HEK293 (cell line): ENCODE measurements at regions not wholly inside any gene's neighbourhood (a gene's known extent, or its start where the extent isn't known, plus 50 kb on each side); places are given as distances from the start of the nearest gene placed in this dataset.
A peak's percentile ranks its signal among the peaks of the same experiment; 100 is the strongest.

Experiments used
- CTCF ChIA-PET: fragments of 350-600 bp; formaldehyde crosslinking; extraction: SDS; loops from one replicate; lab custom pipeline; 2021; ENCODE audit warnings: antibody characterized with exemption; lab: Yijun Ruan, JAX
- POLR2A ChIA-PET: fragments of 300-600 bp; formaldehyde crosslinking; extraction: SDS; loops from one replicate; lab custom pipeline; 2020; ENCODE audit warnings: antibody characterized with exemption, inconsistent platforms; lab: Yijun Ruan, JAX
- H3K27ac ChIP-seq: fragments of 200-500 bp; sonication (Bioruptor generic); 2 replicates; pipeline ENCODE4 v1.5.1; 2014; ENCODE audit warnings: low read depth, low read length, control low read depth, inconsistent platforms; ENCODE audit errors: extremely low read depth
- H3K36me3 ChIP-seq, 2 experiments: fragments of 200-500 bp in 1 of 2; sonication (Bioruptor generic) in 1 of 2; 1 replicate in 1 of 2; 2 replicates in 1 of 2; pipeline ENCODE4 v1.5.1; 2014 to 2017; ENCODE audit warnings: inconsistent platforms in 2 of 2, low read length in 2 of 2; ENCODE audit not compliant: control insufficient read depth in 2 of 2, insufficient read depth in 1 of 2
- H3K4me1 ChIP-seq: fragments of 200-500 bp; sonication (Bioruptor generic); 2 replicates; pipeline ENCODE4 v1.5.1; 2014; ENCODE audit warnings: mild to moderate bottlenecking, low read length, inconsistent platforms; ENCODE audit not compliant: control insufficient read depth, insufficient read depth
- H3K4me3 ChIP-seq: 2 replicates; pipeline ENCODE4 v1.5.1; 2011; ENCODE audit warnings: low read depth, mild to moderate bottlenecking, control low read depth, low read length, moderate library complexity
- H3K9me3 ChIP-seq: fragments of 200-500 bp; sonication (Bioruptor generic); 2 replicates; pipeline ENCODE4 v1.5.1; 2014; ENCODE audit warnings: low read depth, low read length, inconsistent platforms; ENCODE audit not compliant: control insufficient read depth, insufficient read depth
- FEZF1 ChIP-seq: fragments of 450-650 bp; formaldehyde crosslinking; IDR thresholded peaks from 2 replicates; pipeline ENCODE4 v1.5.1; 2016; ENCODE audit warnings: missing biosample characterization, missing genetic modification characterization
- HOXA7 ChIP-seq: sonication (generic); formaldehyde crosslinking; IDR thresholded peaks from 2 replicates; pipeline ENCODE4 v1.8.1; 2022; ENCODE audit warnings: missing genetic modification reagents, borderline replicate concordance
- KLF7 ChIP-seq: fragments of 450-650 bp; formaldehyde crosslinking; IDR thresholded peaks from 2 replicates; pipeline ENCODE4 v1.5.1; 2016; ENCODE audit warnings: missing biosample characterization, missing genetic modification characterization, borderline replicate concordance
- SCRT1 ChIP-seq: fragments of 450-650 bp; formaldehyde crosslinking; IDR thresholded peaks from 2 replicates; pipeline ENCODE4 v1.5.1; 2016; ENCODE audit warnings: missing biosample characterization, missing genetic modification characterization, borderline replicate concordance
- SP2 ChIP-seq: fragments of 450-650 bp; formaldehyde crosslinking; IDR thresholded peaks from 2 replicates; pipeline ENCODE4 v1.5.1; 2016; ENCODE audit warnings: missing biosample characterization, missing genetic modification characterization
- SP3 ChIP-seq: fragments of 450-650 bp; formaldehyde crosslinking; IDR thresholded peaks from 2 replicates; pipeline ENCODE4 v1.5.1; 2016; ENCODE audit warnings: missing biosample characterization, missing genetic modification characterization
- SP7 ChIP-seq: fragments of 450-650 bp; formaldehyde crosslinking; IDR thresholded peaks from 2 replicates; pipeline ENCODE4 v1.5.1; 2016; ENCODE audit warnings: missing biosample characterization, missing genetic modification characterization
- TCF7L2 ChIP-seq: IDR thresholded peaks from 2 replicates; pipeline ENCODE4 v1.6.1; 2011; ENCODE audit warnings: low read depth, mild to moderate bottlenecking, inconsistent platforms, low read length, moderate library complexity, borderline replicate concordance
- ZNF138 ChIP-seq: fragments of 450-650 bp; formaldehyde crosslinking; IDR thresholded peaks from 2 replicates; pipeline ENCODE4 v1.5.1; 2016; ENCODE audit warnings: missing biosample characterization, missing genetic modification characterization, borderline replicate concordance
- ZNF37A ChIP-seq: fragments of 450-650 bp; IDR thresholded peaks from 2 replicates; pipeline ENCODE4 v1.5.1; 2018; ENCODE audit warnings: missing biosample characterization, missing genetic modification characterization
- ZNF404 ChIP-seq: fragments of 450-650 bp; formaldehyde crosslinking; IDR thresholded peaks from 2 replicates; pipeline ENCODE4 v1.5.1; 2017; ENCODE audit warnings: missing biosample characterization, missing genetic modification characterization
- ZNF529 ChIP-seq: fragments of 450-650 bp; formaldehyde crosslinking; IDR thresholded peaks from 2 replicates; pipeline ENCODE4 v1.5.1; 2017; ENCODE audit warnings: missing genetic modification characterization, missing biosample characterization; ENCODE audit not compliant: insufficient replicate concordance
- ZNF585B ChIP-seq: fragments of 450-650 bp; formaldehyde crosslinking; IDR thresholded peaks from 2 replicates; pipeline ENCODE4 v1.5.1; 2016; ENCODE audit warnings: missing biosample characterization, missing genetic modification characterization
- ZNF610 ChIP-seq: fragments of 450-650 bp; formaldehyde crosslinking; IDR thresholded peaks from 2 replicates; pipeline ENCODE4 v1.5.1; 2016; ENCODE audit warnings: missing biosample characterization, missing genetic modification characterization, borderline replicate concordance
- ZNF629 ChIP-seq: fragments of 450-650 bp; formaldehyde crosslinking; IDR thresholded peaks from 2 replicates; pipeline ENCODE4 v1.5.1; 2017; ENCODE audit warnings: missing biosample characterization, missing genetic modification characterization
- ZNF792 ChIP-seq: fragments of 450-650 bp; formaldehyde crosslinking; IDR thresholded peaks from 2 replicates; pipeline ENCODE4 v1.5.1; 2016; ENCODE audit warnings: missing biosample characterization, missing genetic modification characterization
- ZNF830 ChIP-seq: fragments of 450-650 bp; IDR thresholded peaks from 2 replicates; pipeline ENCODE4 v1.5.0; 2018; ENCODE audit warnings: missing biosample characterization, missing genetic modification characterization, low read depth, mild to moderate bottlenecking, moderate library complexity
- TF ChIP-seq, protein P1 (sequence below): fragments of 450-650 bp; formaldehyde crosslinking; IDR thresholded peaks from 2 replicates; pipeline ENCODE4 v1.5.1; 2017; ENCODE audit warnings: missing biosample characterization, missing genetic modification characterization
- TF ChIP-seq, protein P2 (sequence below): fragments of 450-650 bp; formaldehyde crosslinking; IDR thresholded peaks from 2 replicates; pipeline ENCODE4 v1.5.1; 2016; ENCODE audit warnings: missing biosample characterization, missing genetic modification characterization
- TF ChIP-seq, protein P3 (sequence below): fragments of 450-650 bp; formaldehyde crosslinking; IDR thresholded peaks from 2 replicates; pipeline ENCODE4; 2016; ENCODE audit warnings: missing biosample characterization, missing genetic modification characterization
- TF ChIP-seq, protein P4 (sequence below): fragments of 450-650 bp; formaldehyde crosslinking; IDR thresholded peaks from 2 replicates; pipeline ENCODE4 v1.5.1; 2017; ENCODE audit warnings: missing biosample characterization, missing genetic modification characterization

DNA sequence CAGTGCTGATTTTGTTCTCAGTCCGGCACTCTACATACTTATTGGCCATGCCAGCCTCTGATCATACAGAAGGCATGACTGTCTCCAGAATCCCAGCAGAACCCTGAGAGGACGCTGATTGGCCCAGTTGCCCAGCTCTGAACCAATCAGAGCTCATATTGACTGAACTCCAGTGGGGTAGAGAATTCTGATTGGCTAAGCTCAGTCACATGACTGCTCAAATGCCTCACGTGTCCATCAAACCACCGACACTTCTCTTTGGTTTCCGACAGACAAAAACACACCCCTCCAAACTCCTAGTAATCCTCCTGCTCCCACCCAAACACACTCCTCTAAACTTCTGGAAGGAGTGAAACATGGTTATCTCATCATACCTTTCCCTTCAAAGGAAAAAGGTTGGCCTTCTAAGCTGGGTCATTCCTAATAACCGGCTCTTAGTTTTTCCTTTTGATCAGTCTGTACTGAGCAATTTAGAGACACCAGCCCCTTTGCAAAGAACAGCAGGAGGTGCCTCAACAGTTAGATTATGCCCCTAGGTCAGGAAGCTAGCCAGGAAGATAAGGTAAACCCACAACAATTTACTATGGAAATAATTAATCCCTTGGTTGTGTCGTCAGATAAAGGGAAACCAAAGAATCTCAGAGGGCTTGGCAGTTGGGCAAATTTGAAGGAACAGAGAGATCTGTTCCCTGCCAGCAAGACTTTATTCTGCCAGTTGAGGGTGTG is 187.8 kb downstream of the TLE3 start:
- no peak overlapping the region for H3K27ac ChIP-seq
- no peak overlapping the region for H3K4me3 ChIP-seq
- no peaks in the 10 kb centered on the region for H3K36me3 ChIP-seq
- H3K4me1 ChIP-seq = peaks cover 7% of the 10 kb centered on the region
- no peaks in the 10 kb centered on the region for H3K9me3 ChIP-seq
- POLR2A ChIA-PET = no interaction called here
- TF ChIP-seq ZNF138 (tag by site-specific recombination) (no peak), SP2 (tag by site-specific recombination) (peak; percentile 31; the same call in 1 of the 2 replicates), ZNF529 (tag by site-specific recombination) (no peak), ZNF830 (tag by site-specific recombination) (no peak), FEZF1 (tag by site-specific recombination) (0 out of 2 replicates have a peak, but pooled peaks have one; percentile 27), KLF7 (tag by site-specific recombination) (no peak), SP3 (tag by site-specific recombination) (no peak), ZNF585B (tag by site-specific recombination) (no peak), ZNF610 (tag by site-specific recombination) (no peak), HOXA7 (CRISPR knock-in tag) (no peak), ZNF629 (tag by site-specific recombination) (no peak), TCF7L2 (peak; percentile 59; the same call in 1 of the 2 replicates), ZNF792 (tag by site-specific recombination) (no peak), ZNF37A (tag by site-specific recombination) (no peak), ZNF404 (tag by site-specific recombination) (no peak), SP7 (peak; percentile 70)
- TF ChIP-seq, protein P1, sequence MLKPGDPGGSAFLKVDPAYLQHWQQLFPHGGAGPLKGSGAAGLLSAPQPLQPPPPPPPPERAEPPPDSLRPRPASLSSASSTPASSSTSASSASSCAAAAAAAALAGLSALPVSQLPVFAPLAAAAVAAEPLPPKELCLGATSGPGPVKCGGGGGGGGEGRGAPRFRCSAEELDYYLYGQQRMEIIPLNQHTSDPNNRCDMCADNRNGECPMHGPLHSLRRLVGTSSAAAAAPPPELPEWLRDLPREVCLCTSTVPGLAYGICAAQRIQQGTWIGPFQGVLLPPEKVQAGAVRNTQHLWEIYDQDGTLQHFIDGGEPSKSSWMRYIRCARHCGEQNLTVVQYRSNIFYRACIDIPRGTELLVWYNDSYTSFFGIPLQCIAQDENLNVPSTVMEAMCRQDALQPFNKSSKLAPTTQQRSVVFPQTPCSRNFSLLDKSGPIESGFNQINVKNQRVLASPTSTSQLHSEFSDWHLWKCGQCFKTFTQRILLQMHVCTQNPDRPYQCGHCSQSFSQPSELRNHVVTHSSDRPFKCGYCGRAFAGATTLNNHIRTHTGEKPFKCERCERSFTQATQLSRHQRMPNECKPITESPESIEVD (tag by site-specific recombination) = no peak
- TF ChIP-seq, protein P2, sequence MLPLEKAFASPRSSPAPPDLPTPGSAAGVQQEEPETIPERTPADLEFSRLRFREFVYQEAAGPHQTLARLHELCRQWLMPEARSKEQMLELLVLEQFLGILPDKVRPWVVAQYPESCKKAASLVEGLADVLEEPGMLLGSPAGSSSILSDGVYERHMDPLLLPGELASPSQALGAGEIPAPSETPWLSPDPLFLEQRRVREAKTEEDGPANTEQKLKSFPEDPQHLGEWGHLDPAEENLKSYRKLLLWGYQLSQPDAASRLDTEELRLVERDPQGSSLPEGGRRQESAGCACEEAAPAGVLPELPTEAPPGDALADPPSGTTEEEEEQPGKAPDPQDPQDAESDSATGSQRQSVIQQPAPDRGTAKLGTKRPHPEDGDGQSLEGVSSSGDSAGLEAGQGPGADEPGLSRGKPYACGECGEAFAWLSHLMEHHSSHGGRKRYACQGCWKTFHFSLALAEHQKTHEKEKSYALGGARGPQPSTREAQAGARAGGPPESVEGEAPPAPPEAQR (tag by site-specific recombination) = no peak
- CTCF ChIA-PET = interaction anchor here (0.7 to 1.6 kb wide), 4 partner anchors 9 to 194 kb away, joined by 3 to 4 read pairs (median 4); no protein-coding TSS in a partner anchor

DNA sequence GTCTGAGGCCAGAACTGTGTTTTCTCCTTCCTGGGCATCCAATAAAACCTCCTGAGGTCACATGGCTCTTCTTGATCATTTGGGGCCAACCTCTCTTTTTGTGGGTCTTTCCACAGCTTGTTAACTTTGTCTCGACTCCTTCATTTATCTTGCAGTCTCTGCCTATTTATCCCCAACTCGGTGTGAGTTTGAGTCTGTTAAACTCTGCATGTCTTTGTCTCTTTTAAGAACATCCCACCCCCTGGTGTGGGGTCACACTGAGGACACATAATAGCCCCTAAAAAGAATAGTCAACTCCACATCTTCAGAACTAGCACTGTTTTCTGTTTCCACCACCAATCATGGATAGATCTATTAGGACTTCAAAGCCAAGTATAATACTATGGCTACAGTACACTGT is 187.2 kb downstream of the TLE3 start:
- TF ChIP-seq, protein P3, sequence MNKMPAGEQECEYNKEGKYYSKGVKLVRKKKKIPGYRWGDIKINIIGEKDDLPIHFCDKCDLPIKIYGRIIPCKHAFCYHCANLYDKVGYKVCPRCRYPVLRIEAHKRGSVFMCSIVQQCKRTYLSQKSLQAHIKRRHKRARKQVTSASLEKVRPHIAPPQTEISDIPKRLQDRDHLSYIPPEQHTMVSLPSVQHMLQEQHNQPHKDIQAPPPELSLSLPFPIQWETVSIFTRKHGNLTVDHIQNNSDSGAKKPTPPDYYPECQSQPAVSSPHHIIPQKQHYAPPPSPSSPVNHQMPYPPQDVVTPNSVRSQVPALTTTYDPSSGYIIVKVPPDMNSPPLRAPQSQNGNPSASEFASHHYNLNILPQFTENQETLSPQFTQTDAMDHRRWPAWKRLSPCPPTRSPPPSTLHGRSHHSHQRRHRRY (tag by site-specific recombination) = no peak
- TF ChIP-seq, protein P4, sequence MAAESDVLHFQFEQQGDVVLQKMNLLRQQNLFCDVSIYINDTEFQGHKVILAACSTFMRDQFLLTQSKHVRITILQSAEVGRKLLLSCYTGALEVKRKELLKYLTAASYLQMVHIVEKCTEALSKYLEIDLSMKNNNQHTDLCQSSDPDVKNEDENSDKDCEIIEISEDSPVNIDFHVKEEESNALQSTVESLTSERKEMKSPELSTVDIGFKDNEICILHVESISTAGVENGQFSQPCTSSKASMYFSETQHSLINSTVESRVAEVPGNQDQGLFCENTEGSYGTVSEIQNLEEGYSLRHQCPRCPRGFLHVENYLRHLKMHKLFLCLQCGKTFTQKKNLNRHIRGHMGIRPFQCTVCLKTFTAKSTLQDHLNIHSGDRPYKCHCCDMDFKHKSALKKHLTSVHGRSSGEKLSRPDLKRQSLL (tag by site-specific recombination) = no peak
- TF ChIP-seq SCRT1 (tag by site-specific recombination) (no peak), SP2 (tag by site-specific recombination) (no peak)
- no peak overlapping the region for H3K27ac ChIP-seq

More for the DNA sequence above, 187.2 kb downstream of the TLE3 start:
- CTCF ChIA-PET = interaction anchor here (0.7 to 1.6 kb wide), 3 partner anchors 10 to 193 kb away, joined by 3 to 4 read pairs (median 4); no protein-coding TSS in a partner anchor
- Histone ChIP-seq H3K4me1 (peaks cover 7% of the 10 kb centered on the region), H3K9me3 (no peaks in the 10 kb centered on the region), H3K4me3 (no peak overlapping the region), H3K36me3 (no peaks in the 10 kb centered on the region)
- POLR2A ChIA-PET = no interaction called here
